ENCODE measurements at regions not wholly inside any gene's neighbourhood (a gene's known extent, or its start where the extent isn't known, plus 50 kb on each side); places are given as distances from the start of the nearest gene placed in this dataset.
"Not testable (repeated sequence)": the region's sequence is repeated elsewhere in the genome, so short reads cannot be mapped to it uniquely, and the experiment has no call there.

- DNase-seq: no peak
- Histone ChIP-seq H3K27me3 (no peaks in the 10 kb centered on the region), H3K36me3 (no peaks in the 10 kb centered on the region), H3K9me3 (no peaks in the 10 kb centered on the region), H3K4me3 (no peak overlapping the region)
Measured at GRCh38 chr4:123599920-123600810, 203.6 kb downstream of the SPRY1 start.

- Histone ChIP-seq H3K9me3 (no peaks in the 10 kb centered on the region), H3K4me3 (no peak overlapping the region), H3K27me3 (no peaks in the 10 kb centered on the region), H3K36me3 (no peaks in the 10 kb centered on the region)
- no peak for DNase-seq
Measured at GRCh38 chr4:123600987-123601904, 204.7 kb downstream of the SPRY1 start.

- Histone ChIP-seq H3K27me3 (no peaks in the 10 kb centered on the region), H3K9me3 (no peaks in the 10 kb centered on the region), H3K4me3 (no peak overlapping the region), H3K36me3 (no peaks in the 10 kb centered on the region)
- no peak for DNase-seq
Measured at GRCh38 chr4:123602007-123602406, 205.4 kb downstream of the SPRY1 start.

GRCh38 chr4:123603165-123603564 lies 206.6 kb downstream of the SPRY1 start:
- Histone ChIP-seq H3K36me3 (no peaks in the 10 kb centered on the region), H3K9me3 (no peaks in the 10 kb centered on the region), H3K27me3 (no peaks in the 10 kb centered on the region), H3K4me3 (no peak overlapping the region)
- DNase-seq: peak; percentile 47

- H3K36me3 ChIP-seq, H3K27me3 ChIP-seq, H3K9me3 ChIP-seq, H3K4me3 ChIP-seq, DNase-seq: not testable (repeated sequence)
Measured at GRCh38 chr4:123605797-123606196, 209.2 kb downstream of the SPRY1 start.

- H3K9me3 ChIP-seq: no peaks in the 10 kb centered on the region
- DNase-seq: no peak
- H3K27me3 ChIP-seq: no peaks in the 10 kb centered on the region
Measured at GRCh38 chr4:123606336-123606735, 209.7 kb downstream of the SPRY1 start.

GRCh38 chr4:123606946-123607542 lies 210.4 kb downstream of the SPRY1 start:
- Histone ChIP-seq H3K4me3 (no peak overlapping the region), H3K9me3 (no peaks in the 10 kb centered on the region), H3K36me3 (no peaks in the 10 kb centered on the region), H3K27me3 (no peaks in the 10 kb centered on the region)
- DNase-seq: no peak

More at GRCh38 chr4:123606336-123606735, 209.7 kb downstream of the SPRY1 start:
- H3K36me3 ChIP-seq: no peaks in the 10 kb centered on the region
- no peak overlapping the region for H3K4me3 ChIP-seq

- DNase-seq: no peak
- H3K4me3 ChIP-seq: no peak overlapping the region
- H3K27me3 ChIP-seq: no peaks in the 10 kb centered on the region
- H3K9me3 ChIP-seq: no peaks in the 10 kb centered on the region
- H3K36me3 ChIP-seq: no peaks in the 10 kb centered on the region
Measured at GRCh38 chr4:123609829-123610228, 213.2 kb downstream of the SPRY1 start.

GRCh38 chr4:123613586-123614344 lies 217.2 kb downstream of the SPRY1 start:
- H3K4me3 ChIP-seq: no peak overlapping the region
- DNase-seq: no peak

GRCh38 chr4:123615901-123616300 lies 219.3 kb downstream of the SPRY1 start:
- H3K4me3 ChIP-seq: no peak overlapping the region
- H3K9me3 ChIP-seq: no peaks in the 10 kb centered on the region
- no peak for DNase-seq
- H3K27me3 ChIP-seq: no peaks in the 10 kb centered on the region
- H3K36me3 ChIP-seq: no peaks in the 10 kb centered on the region

More at GRCh38 chr4:123613586-123614344, 217.2 kb downstream of the SPRY1 start:
- Histone ChIP-seq H3K9me3 (no peaks in the 10 kb centered on the region), H3K36me3 (no peaks in the 10 kb centered on the region), H3K27me3 (no peaks in the 10 kb centered on the region)

GRCh38 chr4:123616951-123617461 lies 220.4 kb downstream of the SPRY1 start:
- no peak overlapping the region for H3K4me3 ChIP-seq
- H3K27me3 ChIP-seq: no peaks in the 10 kb centered on the region
- H3K9me3 ChIP-seq: no peaks in the 10 kb centered on the region
- no peaks in the 10 kb centered on the region for H3K36me3 ChIP-seq
- no peak for DNase-seq

GRCh38 chr4:123617791-123618190 lies 221.2 kb downstream of the SPRY1 start:
- Histone ChIP-seq H3K9me3 (no peaks in the 10 kb centered on the region), H3K27me3 (no peaks in the 10 kb centered on the region), H3K36me3 (no peaks in the 10 kb centered on the region), H3K4me3 (no peak overlapping the region)
- no peak for DNase-seq

GRCh38 chr4:123618606-123619005 lies 222.0 kb downstream of the SPRY1 start:
- Histone ChIP-seq H3K27me3 (no peaks in the 10 kb centered on the region), H3K36me3 (no peaks in the 10 kb centered on the region)
- DNase-seq: no peak

GRCh38 chr4:123619326-123619725 lies 222.7 kb downstream of the SPRY1 start:
- no peaks in the 10 kb centered on the region for H3K9me3 ChIP-seq
- no peak overlapping the region for H3K4me3 ChIP-seq
- no peaks in the 10 kb centered on the region for H3K27me3 ChIP-seq
- DNase-seq: no peak
- no peaks in the 10 kb centered on the region for H3K36me3 ChIP-seq

More at GRCh38 chr4:123618606-123619005, 222.0 kb downstream of the SPRY1 start:
- Histone ChIP-seq H3K9me3 (no peaks in the 10 kb centered on the region), H3K4me3 (no peak overlapping the region)

- H3K36me3 ChIP-seq: no peaks in the 10 kb centered on the region
- no peak overlapping the region for H3K4me3 ChIP-seq
- no peaks in the 10 kb centered on the region for H3K9me3 ChIP-seq
- H3K27me3 ChIP-seq: no peaks in the 10 kb centered on the region
- DNase-seq: no peak
Measured at GRCh38 chr4:123619895-123620294, 223.3 kb downstream of the SPRY1 start.

- Histone ChIP-seq H3K9me3 (no peaks in the 10 kb centered on the region), H3K4me3 (no peak overlapping the region), H3K27me3 (no peaks in the 10 kb centered on the region), H3K36me3 (no peaks in the 10 kb centered on the region)
- DNase-seq: peak; percentile 14
Measured at GRCh38 chr4:123621072-123621705, 224.6 kb downstream of the SPRY1 start.

Data from MG63 (cell line).